ENCODE measurements at regions not wholly inside any gene's neighbourhood (a gene's known extent, or its start where the extent isn't known, plus 50 kb on each side); places are given as distances from the start of the nearest gene placed in this dataset.

- no peak for DNase-seq
- ATAC-seq = no peak
- no peak overlapping the region for H3K27ac ChIP-seq
- no peak for TF ChIP-seq CTCF (IDR thresholded peaks at IDR 0.05)
- no peak overlapping the region for H3K4me3 ChIP-seq
- H3K9me3 ChIP-seq = no peaks in the 10 kb centered on the region
- intact Hi-C loops (cut with DNase I) = no loop called here
- H3K4me1 ChIP-seq = no peaks in the 10 kb centered on the region
- H3K36me3 ChIP-seq = no peaks in the 10 kb centered on the region
- H3K27me3 ChIP-seq = peaks cover 0 to 72% of the 10 kb centered on the region in 2 donors
Measured at GRCh38 chr12:4991373-4991772, 52.3 kb upstream of the KCNA5 start.

- no peaks in the 10 kb centered on the region for H3K4me1 ChIP-seq
- H3K4me3 ChIP-seq = no peak overlapping the region
- no peak for DNase-seq
- no peaks in the 10 kb centered on the region for H3K36me3 ChIP-seq
- no peaks in the 10 kb centered on the region for H3K9me3 ChIP-seq
- no peak for TF ChIP-seq CTCF (IDR thresholded peaks at IDR 0.05)
- no peak for ATAC-seq
- intact Hi-C loops (cut with DNase I) = no loop called here
- peaks cover 0 to 72% of the 10 kb centered on the region in 2 donors for H3K27me3 ChIP-seq
- H3K27ac ChIP-seq = no peak overlapping the region
Measured at GRCh38 chr12:4991801-4992200, 51.9 kb upstream of the KCNA5 start.

- TF ChIP-seq CTCF (IDR thresholded peaks at IDR 0.05) = no peak
- no peak for ATAC-seq
- intact Hi-C loops (cut with DNase I) = no loop called here
Measured at GRCh38 chr12:4992871-4993270, 50.8 kb upstream of the KCNA5 start.

More at GRCh38 chr12:4992871-4993270, 50.8 kb upstream of the KCNA5 start:
- DNase-seq = no peak
- Histone ChIP-seq H3K4me1 (no peaks in the 10 kb centered on the region), H3K27ac (no peak overlapping the region), H3K27me3 (peaks cover 0 to 73% of the 10 kb centered on the region in 2 donors), H3K36me3 (no peaks in the 10 kb centered on the region), H3K9me3 (no peaks in the 10 kb centered on the region), H3K4me3 (no peak overlapping the region)
